ENCODE measurements at regions not wholly inside any gene's neighbourhood (a gene's known extent, or its start where the extent isn't known, plus 50 kb on each side); places are given as distances from the start of the nearest gene placed in this dataset.
A peak's percentile ranks its signal among the peaks of the same experiment; 100 is the strongest.

- TF ChIP-seq PATZ1 (CRISPR knock-in tag; IDR thresholded peaks at IDR 0.05; ENCODE audit: borderline replicate concordance) (no peak), LEF1 (IDR thresholded peaks at IDR 0.05) (peak; percentile 33; the same call in 1 of the 2 replicates), CTCF (IDR thresholded peaks at IDR 0.05 in 2 of 3, conservative IDR thresholded peaks at IDR 0.05 in 1 of 3; ENCODE audit: insufficient read depth in 2 of 3, low read depth in 1 of 3, low read length in 3 of 3) (0 out of 6 replicates have a peak, but pooled peaks of 1 of the 3 experiments have one; percentile 1), JUND (IDR thresholded peaks at IDR 0.05; ENCODE audit: borderline replicate concordance, low read depth, low read length) (peak; percentile 27; the same call in 1 of the 2 replicates), JUND (tag; IDR thresholded peaks at IDR 0.05; ENCODE audit: borderline replicate concordance, low read depth, low read length) (no peak), ZBTB2 (IDR thresholded peaks at IDR 0.05) (no peak), TEAD4 (IDR thresholded peaks at IDR 0.05; ENCODE audit: low read length) (0 out of 2 replicates have a peak, but pooled peaks have one; percentile 12), TEAD4 (CRISPR knock-in tag; IDR thresholded peaks at IDR 0.05; ENCODE audit: borderline replicate concordance) (no peak), CHD7 (IDR thresholded peaks at IDR 0.05; ENCODE audit: low read depth, low read length) (no peak), ZNF41 (CRISPR knock-in tag; conservative IDR thresholded peaks at IDR 0.05) (no peak), DPF2 (IDR thresholded peaks at IDR 0.05) (peak; percentile 36; the same call in 1 of the 2 replicates), SOX6 (IDR thresholded peaks at IDR 0.05) (peak; percentile 38; the same call in 1 of the 2 replicates), ZEB2 (IDR thresholded peaks at IDR 0.05) (peak; percentile 66)
Observed at GRCh38 chr6:30802731-30803130, 58.4 kb upstream of the IER3 start (continued).

All from K562 (cell line).